A673 (cell line): ENCODE measurements at regions not wholly inside any gene's neighbourhood (a gene's known extent, or its start where the extent isn't known, plus 50 kb on each side); places are given as distances from the start of the nearest gene placed in this dataset.

ENCODE experiments used
- BruUV-seq: library from RNA; stranded (reverse); fragments of 400-500 nt; replicated peaks from 2 replicates; lab custom pipeline; 2021; lab: Mats Ljungman, UMichigan
- CTCF ChIA-PET: fragments of 300-600 bp; sonication (Branson Sonifier 250); formaldehyde crosslinking; loops from one replicate; lab custom pipeline; 2022; ENCODE audit warnings: antibody characterized with exemption; lab: Charles Lee
- POLR2A ChIA-PET: fragments of 300-600 bp; sonication (Branson Sonifier 250); formaldehyde crosslinking; loops from one replicate; lab custom pipeline; 2022; ENCODE audit warnings: antibody characterized with exemption; ENCODE audit not compliant: low non-redundant PET; lab: Charles Lee
- DNase-seq: peaks from one replicate; pipeline ENCODE4 v3.0.0-alpha.2; 2015; ENCODE audit warnings: low spot score
- H3K27ac ChIP-seq: fragments of 200-600 bp; sonication (generic); 2 replicates; pipeline ENCODE4 v1.5.1; 2016; ENCODE audit warnings: mixed run types, low read depth, mild to moderate bottlenecking, mixed read lengths, antibody characterized with exemption, low read length; ENCODE audit not compliant: poor library complexity, severe bottlenecking
- H3K27me3 ChIP-seq: fragments of 200-600 bp; sonication (generic); replicated peaks from 2 replicates; pipeline ENCODE4 v1.6.1; 2017; ENCODE audit warnings: mixed run types, low read depth, mild to moderate bottlenecking, mixed read lengths, antibody characterized with exemption, low read length; ENCODE audit not compliant: insufficient read depth, poor library complexity
- H3K36me3 ChIP-seq: fragments of 200-600 bp; sonication (generic); 2 replicates; pipeline ENCODE4 v1.6.1; 2016; ENCODE audit warnings: mixed run types, mild to moderate bottlenecking, mixed read lengths, antibody characterized with exemption, low read length; ENCODE audit not compliant: insufficient read depth, poor library complexity, severe bottlenecking
- H3K4me1 ChIP-seq: fragments of 200-600 bp; sonication (generic); 2 replicates; pipeline ENCODE4 v1.6.1; 2017; ENCODE audit warnings: mixed run types, mild to moderate bottlenecking, mixed read lengths, antibody characterized with exemption, low read length; ENCODE audit not compliant: insufficient read depth, poor library complexity, severe bottlenecking
- H3K4me3 ChIP-seq: fragments of 200-600 bp; sonication (generic); 2 replicates; pipeline ENCODE4 v1.5.1; 2016; ENCODE audit warnings: low read depth, mixed run types, mild to moderate bottlenecking, mixed read lengths, low read length; ENCODE audit not compliant: poor library complexity, severe bottlenecking
- H3K9me3 ChIP-seq: fragments of 200-600 bp; sonication (generic); 2 replicates; pipeline ENCODE4 v1.6.1; 2016; ENCODE audit warnings: mixed run types, low read depth, mild to moderate bottlenecking, mixed read lengths, antibody characterized with exemption, low read length; ENCODE audit not compliant: poor library complexity, severe bottlenecking
- CTCF ChIP-seq: fragments of 300-800, 200-600 bp; sonication (generic); conservative IDR thresholded peaks from 2 replicates; pipeline ENCODE4 v1.5.1; 2017; ENCODE audit warnings: low read depth, mild to moderate bottlenecking, antibody characterized with exemption, low read length, moderate library complexity, mixed read lengths
- EZH2 ChIP-seq: fragments of 200-600 bp; sonication (generic); IDR thresholded peaks from 2 replicates; pipeline ENCODE4 v1.6.1; 2017; ENCODE audit warnings: borderline replicate concordance, low read depth, mild to moderate bottlenecking, mixed read lengths, antibody characterized with exemption, low read length; ENCODE audit not compliant: poor library complexity, severe bottlenecking
- intact Hi-C: fragments of 100-400 bp; cut with micrococcal nuclease; formaldehyde crosslinking; loops from one replicate; pipeline ENCODE4 v1.10.0; 2022; ENCODE audit not compliant: unreplicated experiment

GRCh38 chr19:30799865-30800755 lies 427.9 kb downstream of the ZNF536 start:
- POLR2A ChIA-PET: no interaction called here
- TF ChIP-seq EZH2: no peak
- TF ChIP-seq CTCF: peak; percentile 54
- DNase-seq: no peak
- Histone ChIP-seq H3K9me3 (no peaks in the 10 kb centered on the region), H3K4me1 (peaks cover 7% of the 10 kb centered on the region), H3K36me3 (no peaks in the 10 kb centered on the region), H3K4me3 (no peak overlapping the region), H3K27me3 (no peaks in the 10 kb centered on the region), H3K27ac (no peak overlapping the region)
- intact Hi-C loops: no loop called here
- no TSS peak for BruUV-seq
- CTCF ChIA-PET: no interaction called here

GRCh38 chr19:30795727-30796126 lies 423.5 kb downstream of the ZNF536 start:
- intact Hi-C loops: no loop called here
- no peaks in the 10 kb centered on the region for H3K36me3 ChIP-seq
- no peak overlapping the region for H3K27ac ChIP-seq
- CTCF ChIA-PET: no interaction called here
- no peaks in the 10 kb centered on the region for H3K4me1 ChIP-seq
- BruUV-seq: no TSS peak
- POLR2A ChIA-PET: no interaction called here
- no peak for TF ChIP-seq CTCF
- no peak for TF ChIP-seq EZH2
- DNase-seq: no peak
- H3K9me3 ChIP-seq: no peaks in the 10 kb centered on the region
- no peak overlapping the region for H3K4me3 ChIP-seq
- H3K27me3 ChIP-seq: no peaks in the 10 kb centered on the region

GRCh38 chr19:30792561-30793505 lies 420.6 kb downstream of the ZNF536 start:
- BruUV-seq: no TSS peak
- POLR2A ChIA-PET: no interaction called here
- TF ChIP-seq CTCF: no peak
- Histone ChIP-seq H3K9me3 (no peaks in the 10 kb centered on the region), H3K27me3 (no peaks in the 10 kb centered on the region), H3K27ac (no peak overlapping the region), H3K4me3 (no peak overlapping the region), H3K4me1 (no peaks in the 10 kb centered on the region), H3K36me3 (no peaks in the 10 kb centered on the region)
- intact Hi-C loops: no loop called here
- no peak for DNase-seq
- CTCF ChIA-PET: no interaction called here
